H9 (cell line): ENCODE measurements at regions not wholly inside any gene's neighbourhood (a gene's known extent, or its start where the extent isn't known, plus 50 kb on each side); places are given as distances from the start of the nearest gene placed in this dataset.

Source experiments
- DNase-seq: peaks from one replicate; pipeline ENCODE4 v3.0.0-alpha.2; 2017
- H2AFZ ChIP-seq: one replicate; pipeline ENCODE4 v1.6.1; 2013; ENCODE audit warnings: mild to moderate bottlenecking, low read length, control low read depth, moderate library complexity
- H2AK5ac ChIP-seq: 2 replicates; pipeline ENCODE4 v1.6.1; 2013; ENCODE audit warnings: low read length, control low read depth, mixed read lengths; ENCODE audit not compliant: insufficient read length
- H2BK120ac ChIP-seq: one replicate; pipeline ENCODE4 v1.6.1; 2013; ENCODE audit warnings: low read depth, mild to moderate bottlenecking, low read length, control low read depth, inconsistent platforms; ENCODE audit not compliant: poor library complexity, severe bottlenecking
- H2BK12ac ChIP-seq: 2 replicates; pipeline ENCODE4 v1.6.1; 2013; ENCODE audit warnings: low read length, control low read depth, mixed read lengths, low read depth; ENCODE audit not compliant: insufficient read length
- H2BK15ac ChIP-seq: 2 replicates; pipeline ENCODE4 v1.6.1; 2013; ENCODE audit warnings: low read depth, low read length, control low read depth
- H2BK20ac ChIP-seq: one replicate; pipeline ENCODE4 v1.6.1; 2013; ENCODE audit warnings: low read depth, mild to moderate bottlenecking, low read length, control low read depth, inconsistent platforms; ENCODE audit not compliant: poor library complexity, severe bottlenecking
- H2BK5ac ChIP-seq: 2 replicates; pipeline ENCODE4 v1.6.1; 2013; ENCODE audit warnings: low read length, control low read depth, mixed read lengths; ENCODE audit not compliant: insufficient read length
- H3K14ac ChIP-seq: 2 replicates; pipeline ENCODE4 v1.6.1; 2013; ENCODE audit warnings: low read length, control low read depth; ENCODE audit not compliant: insufficient read depth
- H3K18ac ChIP-seq: 2 replicates; pipeline ENCODE4 v1.6.1; 2013; ENCODE audit warnings: low read depth, mild to moderate bottlenecking, mixed read lengths, low read length, control low read depth; ENCODE audit not compliant: insufficient read length
- H3K23ac ChIP-seq: 2 replicates; pipeline ENCODE4 v1.6.1; 2013; ENCODE audit warnings: low read length, control low read depth, mixed read lengths, low read depth; ENCODE audit not compliant: insufficient read length
- H3K23me2 ChIP-seq: 2 replicates; pipeline ENCODE4 v1.6.1; 2013; ENCODE audit warnings: low read depth, mild to moderate bottlenecking, mixed read lengths, low read length, control low read depth; ENCODE audit not compliant: insufficient read length, poor library complexity, severe bottlenecking
- H3K27ac ChIP-seq: 2 replicates; pipeline ENCODE4 v1.5.1; 2013; ENCODE audit warnings: low read length, control low read depth, mixed read lengths, low read depth; ENCODE audit not compliant: insufficient read length
- H3K27me3 ChIP-seq: 2 replicates; pipeline ENCODE4 v1.6.1; 2013; ENCODE audit warnings: low read length, control low read depth, inconsistent platforms; ENCODE audit not compliant: insufficient read depth
- H3K4ac ChIP-seq: 2 replicates; pipeline ENCODE4 v1.6.1; 2013; ENCODE audit warnings: low read depth, mild to moderate bottlenecking, control low read depth, inconsistent platforms, low read length, moderate library complexity
- H3K4me1 ChIP-seq: 2 replicates; pipeline ENCODE4 v1.6.1; 2013; ENCODE audit warnings: low read length, control low read depth, inconsistent platforms; ENCODE audit not compliant: insufficient read depth
- H3K4me2 ChIP-seq: 2 replicates; pipeline ENCODE4 v1.6.1; 2013; ENCODE audit warnings: low read length, control low read depth, mixed read lengths; ENCODE audit not compliant: insufficient read length, insufficient read depth
- H3K56ac ChIP-seq: 2 replicates; pipeline ENCODE4 v1.6.1; 2013; ENCODE audit warnings: low read depth, mild to moderate bottlenecking, mixed read lengths, low read length, control low read depth; ENCODE audit not compliant: insufficient read length
- H3K79me1 ChIP-seq: 2 replicates; pipeline ENCODE4 v1.6.1; 2013; ENCODE audit warnings: low read depth, mild to moderate bottlenecking, moderate library complexity, low read length, control low read depth, inconsistent platforms; ENCODE audit not compliant: insufficient read depth, poor library complexity, severe bottlenecking
- H3K79me2 ChIP-seq: 2 replicates; pipeline ENCODE4 v1.6.1; 2013; ENCODE audit warnings: low read length, control low read depth, inconsistent platforms; ENCODE audit not compliant: insufficient read depth
- H3K9ac ChIP-seq: 2 replicates; pipeline ENCODE4 v1.6.1; 2013; ENCODE audit warnings: low read length, control low read depth, mixed read lengths; ENCODE audit not compliant: insufficient read length; ENCODE audit errors: extremely low read depth
- H3K9me3 ChIP-seq: one replicate; pipeline ENCODE4 v1.6.1; 2013; ENCODE audit warnings: low read depth, low read length, inconsistent platforms; ENCODE audit not compliant: control insufficient read depth
- H3T11ph ChIP-seq: one replicate; pipeline ENCODE4 v1.6.1; 2013; ENCODE audit warnings: mild to moderate bottlenecking, low read length, control low read depth, inconsistent platforms
- H4K20me1 ChIP-seq: one replicate; pipeline ENCODE4 v1.6.1; 2013; ENCODE audit not compliant: control insufficient read depth, insufficient read length, insufficient read depth
- H4K5ac ChIP-seq: 2 replicates; pipeline ENCODE4 v1.6.1; 2013; ENCODE audit warnings: low read depth, mild to moderate bottlenecking, mixed read lengths, low read length, control low read depth; ENCODE audit not compliant: insufficient read length
- H4K8ac ChIP-seq: replicated peaks from 2 replicates; pipeline ENCODE4 v1.6.1; 2013; ENCODE audit warnings: low read length, control low read depth, mixed read lengths, low read depth; ENCODE audit not compliant: insufficient read length
- H4K91ac ChIP-seq: 2 replicates; pipeline ENCODE4 v1.6.1; 2013; ENCODE audit warnings: low read depth, mild to moderate bottlenecking, moderate library complexity, mixed read lengths, low read length, control low read depth; ENCODE audit not compliant: insufficient read length
- H3K27ac Mint-ChIP-seq, 3 experiments: 2 replicates in 2 of 3; 3 replicates in 1 of 3; pipeline ENCODE4 v1.8.0; 2020 to 2021; ENCODE audit warnings: mixed read lengths in 3 of 3, mild to moderate bottlenecking in 1 of 3, moderate library complexity in 1 of 3
- H3K27me3 Mint-ChIP-seq: 2 replicates; pipeline ENCODE4 v1.8.0; 2021; ENCODE audit warnings: low read depth, mild to moderate bottlenecking, moderate library complexity, mixed read lengths
- H3K36me3 Mint-ChIP-seq, 3 experiments: 2 replicates in 2 of 3; 3 replicates in 1 of 3; pipeline ENCODE4 v1.8.0; 2020 to 2021; ENCODE audit warnings: low read depth in 3 of 3, mixed read lengths in 3 of 3; ENCODE audit not compliant: insufficient read depth in 1 of 3
- H3K4me1 Mint-ChIP-seq, 2 experiments: 2 replicates each; pipeline ENCODE4 v1.8.0; 2020; ENCODE audit warnings: mixed read lengths in 2 of 2
- H3K4me3 Mint-ChIP-seq, 2 experiments: 2 replicates in 1 of 2; 3 replicates in 1 of 2; pipeline ENCODE4 v1.8.0; 2020 to 2021; ENCODE audit warnings: mild to moderate bottlenecking in 2 of 2, mixed read lengths in 2 of 2, moderate library complexity in 1 of 2
- H3K9me3 Mint-ChIP-seq, 2 experiments: 2 replicates in 1 of 2; 3 replicates in 1 of 2; pipeline ENCODE4 v1.8.0; 2020; ENCODE audit warnings: mild to moderate bottlenecking in 2 of 2, mixed read lengths in 2 of 2, moderate library complexity in 1 of 2
- CTCF ChIP-seq: fragments of 200-600 bp; sonication (generic); conservative IDR thresholded peaks from 3 replicates; pipeline ENCODE4 v1.8.0; 2021; ENCODE audit warnings: antibody characterized with exemption, mild to moderate bottlenecking
- WGBS: extraction: QIAGEN DNeasy Blood & Tissue Kit; methylation state at CpG from one replicate; pipeline ENCODE4 v1.1.7; 2013; ENCODE audit warnings: missing lambda C conversion rate, low lambda C conversion rate, mixed read lengths; ENCODE audit not compliant: insufficient read length; ENCODE audit errors: extremely low coverage; 5-methylcytosine and 5-hydroxymethylcytosine counted together

DNA sequence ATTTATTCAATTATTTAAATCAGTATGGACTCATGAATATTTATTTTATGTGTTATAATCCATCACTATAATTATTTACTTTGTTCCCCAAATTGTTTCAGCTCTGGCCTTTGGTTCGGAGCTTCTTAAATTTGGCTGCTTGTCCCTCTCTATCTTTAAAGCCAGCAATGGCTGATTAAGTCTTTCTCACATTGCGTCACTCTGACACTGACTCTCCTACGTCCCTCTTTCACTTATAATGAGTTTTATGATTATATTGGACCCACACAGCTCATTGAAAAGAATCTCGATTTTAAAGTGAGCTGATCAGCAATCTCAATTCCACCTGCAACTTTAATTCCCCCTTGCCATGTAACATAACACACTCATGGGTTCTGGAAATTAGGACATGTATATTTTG lies 185.2 kb upstream of the SLC39A10 start:
- no peaks in the 10 kb centered on the region for H3K9me3 ChIP-seq

More for the DNA sequence above, 185.2 kb upstream of the SLC39A10 start:
- H2BK120ac ChIP-seq, result no peak overlapping the region
- H3K4me3 Mint-ChIP-seq, result no peak overlapping the region
- H2AFZ ChIP-seq, result no peak overlapping the region
- 0 out of 2 replicates have a peak, but pooled peaks cover 2% of the 10 kb centered on the region for H3K27me3 Mint-ChIP-seq
- no peak overlapping the region for H4K8ac ChIP-seq
- no peak overlapping the region for H4K5ac ChIP-seq
- no peak overlapping the region for H3T11ph ChIP-seq
- H3K27me3 ChIP-seq, result no peaks in the 10 kb centered on the region
- H3K56ac ChIP-seq, result no peak overlapping the region
- no peak overlapping the region for H3K18ac ChIP-seq
- H3K4me1 ChIP-seq, result no peaks in the 10 kb centered on the region
- H4K91ac ChIP-seq, result no peak overlapping the region
- peaks cover 0 to 4% of the 10 kb centered on the region in 2 experiments; a peak in 1 of 5 replicates for H3K9me3 Mint-ChIP-seq
- no peak for DNase-seq
- TF ChIP-seq CTCF, result no peak
- no peaks in the 10 kb centered on the region for H3K4me1 Mint-ChIP-seq
- H3K23ac ChIP-seq, result no peak overlapping the region
- H2BK15ac ChIP-seq, result no peak overlapping the region
- H2BK5ac ChIP-seq, result no peak overlapping the region
- no peak overlapping the region for H3K27ac ChIP-seq
- no peak overlapping the region for H3K9ac ChIP-seq
- H3K79me1 ChIP-seq, result no peaks in the 10 kb centered on the region
- H3K4me2 ChIP-seq, result no peak overlapping the region
- H3K27ac Mint-ChIP-seq, result no peak overlapping the region
- no peak overlapping the region for H3K14ac ChIP-seq
- WGBS, result no CpG with 5 or more reads among the region's 4 CpGs
- H2BK12ac ChIP-seq, result no peak overlapping the region
- no peak overlapping the region for H3K4ac ChIP-seq
- H3K23me2 ChIP-seq, result no peaks in the 10 kb centered on the region
- no peaks in the 10 kb centered on the region for H4K20me1 ChIP-seq
- no peaks in the 10 kb centered on the region for H3K79me2 ChIP-seq
- H2BK20ac ChIP-seq, result no peak overlapping the region
- no peaks in the 10 kb centered on the region for H3K36me3 Mint-ChIP-seq
- H2AK5ac ChIP-seq, result no peak overlapping the region
